Pancreas (tissue), 10 donors: ENCODE measurements at regions not wholly inside any gene's neighbourhood (a gene's known extent, or its start where the extent isn't known, plus 50 kb on each side); places are given as distances from the start of the nearest gene placed in this dataset.

Source experiments
- ATAC-seq, 4 donors: fragments of 200-7000 bp; cut with Tn5 transposase; one replicate each; pipeline versions ENCODE4 v1.8.0 to v1.9.1; 2020; ENCODE audit warnings: mild to moderate bottlenecking in 4 of 4, moderate library complexity in 4 of 4
- DNase-seq, 6 donors: peaks; one replicate each; pipeline ENCODE4 v3.0.0-alpha.2; 2020
- FAIRE-seq: peaks from 2 replicates; lab custom pipeline; 2012; peaks lifted over from hg19 to GRCh38; lab: Jason Lieb, UNC
- H3K27ac ChIP-seq, 4 donors: fragments of 200-600 bp; sonication (generic); 1 replicate in 3 of 4; 2 replicates in 1 of 4; pipeline versions ENCODE4 v1.5.0 to v1.8.0; 2020
- H3K27me3 ChIP-seq, 4 donors: fragments of 200-600 bp; one replicate each; pipeline ENCODE4 v1.8.0; 2021
- H3K36me3 ChIP-seq, 3 donors: fragments of 200-600 bp; sonication (generic) in 1 of 3; one replicate each; pipeline versions ENCODE4 v1.5.0 to v1.8.0; 2020 to 2021
- H3K4me1 ChIP-seq, 3 donors: fragments of 200-600 bp; one replicate each; pipeline ENCODE4 v1.8.0; 2021
- H3K4me3 ChIP-seq, 4 donors: fragments of 200-600 bp; sonication (generic) in 2 of 4; one replicate each; pipeline versions ENCODE4 v1.5.0 to v1.8.0; 2020 to 2021
- H3K9me3 ChIP-seq, 4 donors: fragments of 200-600 bp; one replicate each; pipeline ENCODE4 v1.8.0; 2021
- WGBS, 2 donors: extraction: QIAGEN DNeasy Blood & Tissue Kit; methylation state at CpG; one replicate each; pipeline ENCODE4 v1.1.7; 2013; 5-methylcytosine and 5-hydroxymethylcytosine counted together
- intact Hi-C, 3 donors: fragments of 100-400 bp; cut with DNase I; formaldehyde crosslinking; loops; one replicate each; pipeline versions ENCODE4 v1.11.1 to v1.14.2; 2022
- TF ChIP-seq, protein P1 (sequence below), 4 donors: fragments of 200-600 bp; sonication (generic) in 3 of 4; IDR thresholded peaks; one replicate each; pipeline versions ENCODE4 v1.5.0 to v1.8.0; 2021; ENCODE audit warnings: antibody characterized with exemption in 4 of 4
- donor health status: healthy with polysubstance abuse.
- donor health status: DM: no; HTN: no; CAD: no; lungs with moderate emphysema.
- donor health status: DM: no; HTN: no; CAD: no.
- donor health status: control.
- donor health status: control.
- donor health status: Bipolar disorder and iron deficiency.
- donor health status: DM: yes; HTN: yes; CAD: no.
- donor health status: DM: no; HTN: no; CAD: no.
- donor health status: DM: no; HTN: no; CAD: no.
- donor health status: DM: yes; HTN: yes; CAD: no.

DNA sequence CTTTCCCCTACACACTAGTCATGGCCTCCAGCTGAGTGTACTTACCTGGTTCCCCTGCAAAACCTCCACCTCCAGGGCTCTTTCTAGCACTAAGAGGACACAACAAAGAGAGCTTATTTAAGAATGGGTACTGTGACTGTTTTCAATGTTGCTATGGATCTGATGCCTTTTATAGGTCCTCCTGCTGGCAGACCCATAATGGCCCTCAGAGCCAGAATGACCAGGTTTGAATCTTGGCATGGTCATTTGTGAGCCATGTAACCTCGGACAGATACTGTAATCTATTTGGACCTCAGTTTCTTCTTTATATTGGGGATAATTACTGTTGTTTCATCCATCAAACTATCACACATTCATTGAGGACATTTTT lies 137.6 kb upstream of the USP24 start:
- Histone ChIP-seq H3K27ac (no peak overlapping the region), H3K27me3 (no peaks in the 10 kb centered on the region), H3K36me3 (no peaks in the 10 kb centered on the region), H3K9me3 (no peaks in the 10 kb centered on the region), H3K4me1 (no peaks in the 10 kb centered on the region), H3K4me3 (no peak overlapping the region)
- intact Hi-C loops, result no loop called here
- WGBS, 2 donors, result 40 to 46% methylated on average over 1 of the region's 1 CpG
- no peak for DNase-seq
- no peak for FAIRE-seq
- no peak for ATAC-seq
- TF ChIP-seq, protein P1, sequence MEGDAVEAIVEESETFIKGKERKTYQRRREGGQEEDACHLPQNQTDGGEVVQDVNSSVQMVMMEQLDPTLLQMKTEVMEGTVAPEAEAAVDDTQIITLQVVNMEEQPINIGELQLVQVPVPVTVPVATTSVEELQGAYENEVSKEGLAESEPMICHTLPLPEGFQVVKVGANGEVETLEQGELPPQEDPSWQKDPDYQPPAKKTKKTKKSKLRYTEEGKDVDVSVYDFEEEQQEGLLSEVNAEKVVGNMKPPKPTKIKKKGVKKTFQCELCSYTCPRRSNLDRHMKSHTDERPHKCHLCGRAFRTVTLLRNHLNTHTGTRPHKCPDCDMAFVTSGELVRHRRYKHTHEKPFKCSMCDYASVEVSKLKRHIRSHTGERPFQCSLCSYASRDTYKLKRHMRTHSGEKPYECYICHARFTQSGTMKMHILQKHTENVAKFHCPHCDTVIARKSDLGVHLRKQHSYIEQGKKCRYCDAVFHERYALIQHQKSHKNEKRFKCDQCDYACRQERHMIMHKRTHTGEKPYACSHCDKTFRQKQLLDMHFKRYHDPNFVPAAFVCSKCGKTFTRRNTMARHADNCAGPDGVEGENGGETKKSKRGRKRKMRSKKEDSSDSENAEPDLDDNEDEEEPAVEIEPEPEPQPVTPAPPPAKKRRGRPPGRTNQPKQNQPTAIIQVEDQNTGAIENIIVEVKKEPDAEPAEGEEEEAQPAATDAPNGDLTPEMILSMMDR (IDR thresholded peaks at IDR 0.05), result no peak

DNA sequence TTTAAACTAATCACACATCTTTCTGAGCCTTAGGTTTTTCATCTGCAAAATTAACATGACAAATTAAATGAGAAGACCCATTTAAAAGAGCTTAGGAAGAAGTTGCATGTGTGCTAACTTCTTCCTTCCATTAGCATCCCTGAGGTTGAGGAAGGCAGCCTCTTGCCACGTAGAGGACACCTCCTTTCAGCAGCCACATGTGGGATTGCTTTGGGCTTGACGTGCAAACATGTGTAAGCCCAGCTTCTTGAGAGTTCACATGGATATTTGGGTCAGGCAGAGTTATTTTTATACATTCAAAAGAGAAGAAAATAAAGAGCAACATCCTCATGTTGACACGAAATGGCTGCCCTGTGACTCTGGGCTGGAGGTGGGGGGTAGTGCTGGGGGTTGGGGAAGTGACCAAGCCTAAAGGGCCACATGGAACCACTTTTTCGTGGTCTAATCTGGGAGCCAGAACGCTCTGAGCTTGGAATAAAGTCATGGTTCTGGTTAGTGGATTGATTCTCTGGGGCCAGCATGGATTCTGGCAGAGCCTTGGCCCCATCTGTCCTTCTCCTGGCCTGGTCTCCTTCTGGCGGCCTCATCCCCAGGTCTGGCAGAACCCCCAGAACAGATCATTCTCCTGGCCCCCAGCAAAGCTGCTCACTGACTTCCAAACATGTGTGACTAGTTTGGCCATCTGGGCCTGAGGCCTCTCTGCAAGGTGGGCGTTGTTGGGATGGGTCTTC lies 137.1 kb upstream of the USP24 start:
- H3K27ac ChIP-seq, result no peak overlapping the region
- DNase-seq (no peak), ATAC-seq (peak in 1 of 4 donors; percentile 26), FAIRE-seq (no peak)
- TF ChIP-seq, protein P1 (IDR thresholded peaks at IDR 0.05), result no peak
- no peaks in the 10 kb centered on the region for H3K27me3 ChIP-seq
- H3K4me1 ChIP-seq, result no peaks in the 10 kb centered on the region
- no peak overlapping the region for H3K4me3 ChIP-seq
- intact Hi-C loops, result no loop called here
- H3K36me3 ChIP-seq, result no peaks in the 10 kb centered on the region
- H3K9me3 ChIP-seq, result no peaks in the 10 kb centered on the region
- 66 to 79% methylated on average over 7 of the region's 7 CpGs for WGBS, 2 donors

DNA sequence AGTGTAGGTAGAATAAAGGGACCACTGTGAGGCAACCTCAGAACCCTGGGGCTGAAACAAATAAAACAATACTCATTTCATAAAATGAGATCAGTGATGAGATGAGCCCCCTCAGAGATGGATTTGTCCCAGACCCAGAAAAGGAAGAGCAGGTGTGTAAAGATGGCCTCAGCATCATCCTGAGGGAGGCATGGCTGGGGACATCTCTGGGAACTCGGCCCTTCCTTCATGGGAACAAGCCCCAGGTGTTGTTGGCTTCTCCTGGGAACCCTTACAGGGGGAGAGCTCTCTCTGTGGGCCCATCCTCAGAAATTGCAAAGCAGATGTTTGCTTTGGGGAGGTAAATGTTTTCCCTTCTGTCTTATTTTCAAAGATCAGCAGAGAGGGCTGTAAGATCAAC lies 133.2 kb upstream of the USP24 start:
- Histone ChIP-seq H3K27ac (no peak overlapping the region), H3K36me3 (no peaks in the 10 kb centered on the region), H3K4me3 (no peak overlapping the region), H3K27me3 (no peaks in the 10 kb centered on the region), H3K9me3 (no peaks in the 10 kb centered on the region), H3K4me1 (no peaks in the 10 kb centered on the region)
- WGBS, 2 donors, result 0 to 36% methylated on average over 1 of the region's 1 CpG
- intact Hi-C loops, result no loop called here
- TF ChIP-seq, protein P1 (IDR thresholded peaks at IDR 0.05), result no peak
- ATAC-seq, result no peak
- FAIRE-seq, result no peak
- no peak for DNase-seq

DNA sequence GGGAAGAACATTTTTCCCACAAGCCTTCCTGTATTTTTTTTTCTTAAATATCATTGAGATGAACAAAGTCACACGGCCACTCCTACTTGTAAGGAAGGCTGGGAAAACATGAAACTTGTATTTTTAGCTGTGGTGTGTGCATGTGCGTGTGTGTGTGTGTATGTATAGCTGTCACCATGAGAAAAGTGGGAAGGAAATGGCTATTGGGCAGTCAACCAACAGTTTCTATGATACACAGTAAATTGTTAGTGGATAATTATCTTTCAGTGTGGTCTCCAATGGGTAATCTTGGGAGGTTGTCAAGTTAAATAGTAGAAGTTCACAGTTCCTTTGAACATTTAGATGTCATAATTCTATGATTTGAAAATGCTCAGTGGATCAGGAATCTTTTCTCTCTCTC lies 132.7 kb upstream of the USP24 start:
- WGBS, 2 donors, result 63 to 70% methylated on average over 2 of the region's 2 CpGs

DNA sequence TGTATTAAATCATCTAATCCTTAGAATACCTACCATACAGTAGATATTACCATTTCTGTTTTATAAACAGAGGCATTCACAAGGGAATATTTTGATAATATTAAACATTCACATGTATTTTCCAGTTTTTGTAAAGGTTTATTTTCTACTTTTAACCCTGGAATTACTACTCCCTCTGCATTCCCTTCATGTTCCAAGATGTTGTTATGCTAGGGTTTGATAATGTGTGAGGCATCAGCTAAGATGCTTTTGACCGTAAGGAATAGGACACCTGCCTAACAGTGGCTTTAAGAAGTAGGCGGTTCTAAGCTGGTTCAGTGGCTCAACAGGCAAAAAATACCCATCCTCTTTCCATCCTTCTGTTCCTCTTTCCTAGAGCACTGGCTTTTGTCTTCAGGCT lies 131.9 kb upstream of the USP24 start:
- intact Hi-C loops, result no loop called here
- 74 to 87% methylated on average over 2 of the region's 2 CpGs for WGBS, 2 donors

More for the DNA sequence above, 132.7 kb upstream of the USP24 start:
- Histone ChIP-seq H3K9me3 (no peaks in the 10 kb centered on the region), H3K4me3 (no peak overlapping the region), H3K36me3 (no peaks in the 10 kb centered on the region), H3K4me1 (no peaks in the 10 kb centered on the region), H3K27me3 (no peaks in the 10 kb centered on the region), H3K27ac (no peak overlapping the region)
- intact Hi-C loops, result no loop called here
- ATAC-seq (no peak), DNase-seq (no peak), FAIRE-seq (no peak)
- TF ChIP-seq, protein P1 (IDR thresholded peaks at IDR 0.05), result no peak

More for the DNA sequence above, 131.9 kb upstream of the USP24 start:
- FAIRE-seq, result no peak
- Histone ChIP-seq H3K4me3 (no peak overlapping the region), H3K27me3 (no peaks in the 10 kb centered on the region), H3K27ac (no peak overlapping the region), H3K36me3 (no peaks in the 10 kb centered on the region), H3K4me1 (no peaks in the 10 kb centered on the region), H3K9me3 (no peaks in the 10 kb centered on the region)
- no peak for DNase-seq
- ATAC-seq, result no peak
- TF ChIP-seq, protein P1 (IDR thresholded peaks at IDR 0.05), result no peak
